Keratinocyte (primary cell): ENCODE measurements at regions not wholly inside any gene's neighbourhood (a gene's known extent, or its start where the extent isn't known, plus 50 kb on each side); places are given as distances from the start of the nearest gene placed in this dataset.

Experiments used
- DNase-seq: peaks from one replicate; pipeline ENCODE4 v3.0.0-alpha.2; 2011; ENCODE audit warnings: low read depth, missing footprints, low spot score
- FAIRE-seq: peaks from 2 replicates; lab custom pipeline; 2011; peaks lifted over from hg19 to GRCh38; lab: Jason Lieb, UNC
- H2AFZ ChIP-seq: 2 replicates; pipeline ENCODE4 v1.6.0; 2012; ENCODE audit warnings: low read length, control low read depth, inconsistent platforms; ENCODE audit not compliant: control insufficient read depth
- H3K27ac ChIP-seq: 2 replicates; pipeline ENCODE4 v1.5.1; 2011; ENCODE audit warnings: low read length; ENCODE audit not compliant: control insufficient read depth, insufficient read depth
- H3K27me3 ChIP-seq: 3 replicates; pipeline ENCODE4 v1.6.0; 2011; ENCODE audit warnings: low read length; ENCODE audit not compliant: control insufficient read depth, insufficient read depth; ENCODE audit errors: extremely low read depth
- H3K36me3 ChIP-seq, 2 experiments: 2 replicates in 1 of 2; 3 replicates in 1 of 2; pipeline ENCODE4 v1.5.1; 2011; ENCODE audit warnings: low read length in 2 of 2, mild to moderate bottlenecking in 1 of 2; ENCODE audit not compliant: control insufficient read depth in 2 of 2, insufficient read depth in 2 of 2; ENCODE audit errors: extremely low read depth in 1 of 2
- H3K4me1 ChIP-seq: 3 replicates; pipeline ENCODE4 v1.5.1; 2011; ENCODE audit warnings: low read length; ENCODE audit not compliant: control insufficient read depth, insufficient read depth; ENCODE audit errors: extremely low read depth
- H3K4me2 ChIP-seq: 3 replicates; pipeline ENCODE4 v1.6.0; 2011; ENCODE audit warnings: low read depth, low read length; ENCODE audit not compliant: control insufficient read depth, insufficient read depth; ENCODE audit errors: extremely low read depth
- H3K4me3 ChIP-seq, 3 experiments: fragments of 200-600 bp in 1 of 3; sonication (generic) in 1 of 3; 2 replicates in 2 of 3; 3 replicates in 1 of 3; pipeline ENCODE4 v1.5.1; 2011 to 2016; ENCODE audit warnings: low read length in 3 of 3, mild to moderate bottlenecking in 3 of 3, control low read depth in 2 of 3, inconsistent platforms in 1 of 3, low read depth in 1 of 3, mixed read lengths in 1 of 3, mixed run types in 1 of 3, moderate library complexity in 1 of 3; ENCODE audit not compliant: control insufficient read depth in 2 of 3, insufficient read depth in 2 of 3; ENCODE audit errors: extremely low read depth in 1 of 3
- H3K79me2 ChIP-seq: 2 replicates; pipeline ENCODE4 v1.6.0; 2012; ENCODE audit warnings: low read length; ENCODE audit not compliant: control insufficient read depth, insufficient read depth
- H3K9ac ChIP-seq: 3 replicates; pipeline ENCODE4 v1.6.0; 2011; ENCODE audit warnings: low read length; ENCODE audit not compliant: control insufficient read depth, insufficient read depth; ENCODE audit errors: extremely low read depth
- H3K9me1 ChIP-seq: 3 replicates; pipeline ENCODE4 v1.6.0; 2011; ENCODE audit warnings: low read length; ENCODE audit not compliant: control insufficient read depth, insufficient read depth; ENCODE audit errors: extremely low read depth
- H3K9me3 ChIP-seq: 2 replicates; pipeline ENCODE4 v1.5.1; 2012; ENCODE audit warnings: low read depth, low read length; ENCODE audit not compliant: control insufficient read depth
- H4K20me1 ChIP-seq: 3 replicates; pipeline ENCODE4 v1.6.0; 2011; ENCODE audit warnings: low read length; ENCODE audit not compliant: control insufficient read depth, insufficient read depth; ENCODE audit errors: extremely low read depth
- CTCF ChIP-seq, 3 experiments: IDR thresholded peaks in 1 of 3; conservative IDR thresholded peaks in 1 of 3; optimal IDR thresholded peaks in 1 of 3; 2 replicates in 2 of 3; 3 replicates in 1 of 3; pipeline versions ENCODE3 to v1.5.1; 2011; ENCODE audit warnings: low read length in 3 of 3, mild to moderate bottlenecking in 3 of 3, moderate library complexity in 2 of 3, control low read depth in 1 of 3, inconsistent platforms in 1 of 3; ENCODE audit not compliant: insufficient read depth in 2 of 3; ENCODE audit errors: extremely low read depth in 1 of 3
- EZH2 ChIP-seq: IDR thresholded peaks from one replicate; pipeline ENCODE4 v1.6.1; 2012; ENCODE audit warnings: inconsistent platforms, mild to moderate bottlenecking, low read length, moderate library complexity
- dilution Hi-C: fragments of 300-500 bp; cut with MboI; formaldehyde crosslinking; loops from one replicate; pipeline ENCODE4 v1.7.0; 2020; ENCODE audit warnings: low sequenced_read_pairs; ENCODE audit not compliant: extremely low pct_ligation_motif_present

GRCh38 chr16:54402270-54402669 is 115.7 kb upstream of the IRX3 start:
- H3K4me3 ChIP-seq, result no peak overlapping the region
- H3K27ac ChIP-seq, result no peak overlapping the region
- H3K4me1 ChIP-seq, result no peaks in the 10 kb centered on the region
- no peak for DNase-seq
- H3K9me1 ChIP-seq, result no peaks in the 10 kb centered on the region
- H3K79me2 ChIP-seq, result no peaks in the 10 kb centered on the region
- H3K4me2 ChIP-seq, result no peak overlapping the region
- H4K20me1 ChIP-seq, result no peaks in the 10 kb centered on the region
- no peaks in the 10 kb centered on the region for H3K9me3 ChIP-seq
- no peak overlapping the region for H3K9ac ChIP-seq
- H2AFZ ChIP-seq, result no peak overlapping the region
- dilution Hi-C loops, result no loop called here
- no peaks in the 10 kb centered on the region for H3K27me3 ChIP-seq
- TF ChIP-seq CTCF (optimal IDR thresholded peaks at IDR 0.05 in 1 of 3, IDR thresholded peaks at IDR 0.05 in 1 of 3, conservative IDR thresholded peaks at IDR 0.05 in 1 of 3; ENCODE audit: extremely low read depth in 1 of 3, insufficient read depth in 2 of 3, low read length in 3 of 3) (no peak), EZH2 (no peak)
- H3K36me3 ChIP-seq, result no peaks in the 10 kb centered on the region
- no peak for FAIRE-seq

GRCh38 chr16:54400261-54400660 is 113.7 kb upstream of the IRX3 start:
- H3K27ac ChIP-seq, result no peak overlapping the region
- no peaks in the 10 kb centered on the region for H3K79me2 ChIP-seq
- no peaks in the 10 kb centered on the region for H3K9me3 ChIP-seq
- H3K4me3 ChIP-seq, result no peak overlapping the region
- no peak for DNase-seq
- no peaks in the 10 kb centered on the region for H4K20me1 ChIP-seq
- dilution Hi-C loops, result no loop called here
- no peak overlapping the region for H2AFZ ChIP-seq
- TF ChIP-seq EZH2 (no peak), CTCF (optimal IDR thresholded peaks at IDR 0.05 in 1 of 3, IDR thresholded peaks at IDR 0.05 in 1 of 3, conservative IDR thresholded peaks at IDR 0.05 in 1 of 3; ENCODE audit: extremely low read depth in 1 of 3, insufficient read depth in 2 of 3, low read length in 3 of 3) (no peak)
- H3K9ac ChIP-seq, result no peak overlapping the region
- FAIRE-seq, result no peak
- no peaks in the 10 kb centered on the region for H3K36me3 ChIP-seq
- no peaks in the 10 kb centered on the region for H3K27me3 ChIP-seq
- no peaks in the 10 kb centered on the region for H3K9me1 ChIP-seq
- no peak overlapping the region for H3K4me2 ChIP-seq
- H3K4me1 ChIP-seq, result no peaks in the 10 kb centered on the region
